M059J (cell line): ENCODE measurements at regions not wholly inside any gene's neighbourhood (a gene's known extent, or its start where the extent isn't known, plus 50 kb on each side); places are given as distances from the start of the nearest gene placed in this dataset.
"Not testable (repeated sequence)": the region's sequence is repeated elsewhere in the genome, so short reads cannot be mapped to it uniquely, and the experiment has no call there.

Experiments
- DNase-seq: peaks from one replicate; pipeline ENCODE4 v3.0.0-alpha.2; 2012; ENCODE audit warnings: low read depth

DNA sequence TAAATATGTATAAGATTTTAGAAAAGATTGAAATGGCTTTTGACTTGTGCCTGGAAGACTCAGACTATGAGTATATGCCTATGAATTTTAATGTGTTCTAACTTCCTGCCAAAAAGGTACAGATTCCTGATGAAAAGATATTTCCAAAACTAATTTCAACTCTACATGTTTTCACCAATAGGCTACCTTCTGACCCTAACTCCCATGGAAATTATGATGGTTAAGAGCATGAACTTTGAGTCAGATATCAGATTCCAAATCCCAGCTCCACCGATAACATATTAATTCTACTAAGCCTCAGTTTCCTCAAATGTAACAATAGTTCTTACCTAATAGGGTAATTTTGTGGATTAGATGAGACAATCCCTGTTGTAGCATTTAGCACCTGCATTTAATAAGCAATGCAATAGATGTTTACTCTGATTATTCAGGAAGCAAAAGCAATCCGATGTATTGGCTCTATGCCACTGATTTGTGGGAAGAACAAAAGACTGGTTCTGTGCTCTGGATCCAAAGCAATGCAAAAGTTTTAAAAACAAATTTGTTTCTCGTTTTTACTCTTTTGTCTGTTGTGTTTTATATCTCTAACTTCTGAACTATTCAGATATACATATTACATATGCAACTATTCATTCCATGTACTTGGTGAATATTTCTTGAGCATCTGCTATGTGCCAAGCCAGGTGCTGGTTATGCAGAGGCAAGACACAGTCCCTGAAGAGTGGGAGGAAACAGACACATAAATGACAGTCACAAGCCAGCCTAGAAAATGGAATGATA is 115.4 kb downstream of the GATA6 start:
- DNase-seq: no peak

DNA sequence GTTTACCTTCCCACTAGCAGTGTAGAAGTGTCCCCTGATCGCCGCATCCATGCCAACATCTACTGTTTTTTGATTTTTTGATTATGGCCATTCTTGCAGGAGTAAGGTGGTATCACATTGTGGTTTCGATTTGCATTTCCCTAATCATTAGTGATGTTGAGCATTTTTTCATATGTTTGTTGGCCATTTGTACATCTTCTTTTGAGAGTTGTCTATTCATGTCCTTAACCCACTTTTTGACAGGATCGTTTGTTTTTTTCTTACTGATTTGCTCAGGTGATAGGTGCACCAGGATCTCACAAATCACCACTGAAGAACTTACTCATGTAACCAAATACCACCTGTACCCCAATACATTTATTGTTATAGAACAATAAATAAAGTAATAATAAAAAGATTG is 114.5 kb downstream of the GATA6 start:
- not testable (repeated sequence) for DNase-seq

DNA sequence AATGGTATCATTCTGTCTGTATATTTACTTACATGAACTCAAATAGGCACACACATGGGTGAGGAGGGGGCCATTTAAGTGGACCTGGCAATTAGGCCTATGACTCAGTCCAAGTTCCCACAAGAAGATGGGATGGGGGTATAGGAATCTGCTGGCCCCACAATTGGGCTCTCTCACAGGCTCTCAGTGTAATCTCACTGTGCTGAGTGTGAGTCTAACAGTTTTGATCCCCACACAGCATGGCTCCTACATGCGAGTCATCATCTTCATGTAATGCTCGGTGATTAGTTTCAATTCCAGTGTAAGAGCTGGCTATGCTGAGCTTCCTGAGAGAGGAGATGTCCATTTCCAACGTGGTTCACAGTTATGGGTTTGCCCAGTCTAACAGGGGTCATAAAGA is 114.0 kb downstream of the GATA6 start:
- peak; percentile 72 for DNase-seq

DNA sequence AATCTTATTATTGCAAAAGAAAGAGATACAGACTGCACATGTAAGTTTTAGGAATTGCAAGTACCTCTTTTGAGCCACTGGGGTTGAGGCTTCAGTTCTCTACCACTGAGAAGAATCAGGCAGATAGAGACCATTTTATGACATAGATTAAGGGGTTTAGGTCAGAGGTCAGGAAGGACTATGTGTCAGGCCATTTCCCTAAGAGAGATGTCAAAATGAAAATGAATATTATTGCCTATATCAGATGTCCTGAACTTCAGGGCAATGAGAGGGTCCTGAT is 113.7 kb downstream of the GATA6 start:
- DNase-seq: peak; percentile 48

DNA sequence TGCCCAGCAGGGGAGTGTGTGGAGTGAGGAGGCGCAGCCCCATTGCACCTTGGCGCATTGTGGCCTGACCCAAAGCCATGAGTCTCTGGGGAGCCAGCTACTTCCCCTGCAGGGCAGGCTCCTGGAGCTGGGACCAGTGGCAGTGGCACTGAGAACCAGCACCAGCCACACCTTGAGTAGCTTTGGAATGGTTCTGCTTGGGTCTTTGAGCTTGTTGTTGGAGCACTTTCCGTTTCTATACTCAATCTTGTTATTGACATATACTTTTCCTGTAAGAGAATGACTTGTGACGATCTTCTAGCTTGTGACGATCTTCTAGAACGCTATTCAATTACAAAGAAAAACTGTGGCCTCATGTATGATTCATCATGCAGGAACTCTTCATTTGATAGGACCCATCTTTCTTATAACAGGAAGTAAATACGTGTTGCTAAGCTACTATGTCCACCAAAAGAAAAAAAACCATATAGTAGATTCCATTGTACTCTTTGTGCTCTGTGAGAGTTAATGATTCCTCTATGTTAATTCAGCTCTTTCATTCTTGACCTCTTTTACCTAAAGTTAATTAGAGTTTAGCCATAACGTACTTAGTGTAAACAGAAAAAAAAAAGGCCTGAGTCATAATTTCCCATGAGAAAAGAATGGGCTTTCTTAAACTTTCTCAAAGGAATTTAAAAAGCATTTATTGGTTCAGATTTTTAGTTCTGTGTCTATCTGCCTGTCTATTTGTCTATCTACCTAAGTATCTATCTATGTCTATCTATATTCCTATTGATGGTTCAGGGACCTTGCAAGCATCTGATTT is 113.1 kb downstream of the GATA6 start:
- peak; percentile 99 for DNase-seq

DNA sequence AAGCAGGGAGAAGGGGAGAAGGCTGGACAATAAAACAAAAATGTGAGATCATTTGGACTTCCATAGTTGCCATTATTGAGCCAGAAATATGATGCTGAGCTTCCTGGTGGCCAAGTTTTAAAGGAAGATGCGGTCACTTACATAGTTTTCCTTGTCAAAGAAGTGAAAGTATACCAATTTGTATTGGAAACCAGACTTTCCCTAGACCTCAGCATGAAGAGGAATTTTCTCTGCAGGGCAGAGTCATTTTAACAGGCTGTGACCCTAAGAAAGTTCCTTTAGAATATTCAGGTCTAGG is 111.0 kb downstream of the GATA6 start:
- DNase-seq: no peak

DNA sequence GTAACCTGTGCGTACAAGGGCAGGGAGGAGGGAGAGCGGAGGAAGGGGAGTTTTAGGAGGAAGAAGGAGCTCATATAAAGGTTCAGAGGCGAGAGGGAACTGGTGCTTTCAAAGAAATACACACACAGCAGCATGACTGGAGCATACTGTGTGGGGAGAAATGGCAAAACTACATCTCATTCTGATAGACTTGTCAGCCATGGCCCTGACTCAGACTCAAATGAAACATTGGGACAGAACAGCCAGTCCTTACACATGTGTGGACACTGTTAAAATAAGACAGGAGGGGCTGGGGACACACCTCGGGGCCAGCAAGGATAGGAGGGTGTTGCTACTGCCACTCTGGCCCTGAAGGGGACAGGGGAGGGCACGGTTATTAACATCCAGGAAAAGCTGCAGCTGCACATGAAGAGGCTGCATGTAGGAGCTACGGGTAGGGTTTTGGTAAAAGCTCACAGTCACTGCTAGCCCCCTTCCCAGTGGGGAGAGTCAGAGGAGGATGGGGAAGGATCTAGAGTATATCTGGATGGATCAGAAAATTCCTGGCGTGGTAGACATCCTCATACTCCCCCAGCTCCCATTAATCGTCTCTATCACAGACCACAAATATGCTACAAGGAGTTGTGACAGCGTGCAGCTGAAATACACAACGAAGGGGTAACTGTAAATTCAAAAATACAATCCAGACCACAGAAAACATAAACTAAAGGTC is 110.5 kb downstream of the GATA6 start:
- DNase-seq: peak; percentile 68

DNA sequence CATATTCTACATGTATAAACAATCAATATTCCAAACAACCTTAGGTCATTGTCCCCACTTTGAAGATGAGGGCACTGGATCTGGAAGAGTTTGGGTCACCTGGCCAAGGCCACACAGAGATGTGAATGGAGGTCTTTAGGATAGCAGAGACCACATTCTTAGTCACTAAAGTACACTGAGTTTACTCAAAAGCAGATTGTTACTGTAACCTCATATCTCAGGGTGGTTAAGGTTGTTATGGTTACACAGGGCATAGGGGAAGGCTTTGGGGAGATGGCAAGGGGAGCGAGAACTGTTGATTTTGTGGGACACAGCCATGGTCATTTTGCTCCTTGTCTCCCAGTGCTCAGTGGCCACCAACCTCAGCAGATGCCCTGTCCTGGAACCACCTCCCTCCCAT is 109.4 kb downstream of the GATA6 start:
- no peak for DNase-seq

DNA sequence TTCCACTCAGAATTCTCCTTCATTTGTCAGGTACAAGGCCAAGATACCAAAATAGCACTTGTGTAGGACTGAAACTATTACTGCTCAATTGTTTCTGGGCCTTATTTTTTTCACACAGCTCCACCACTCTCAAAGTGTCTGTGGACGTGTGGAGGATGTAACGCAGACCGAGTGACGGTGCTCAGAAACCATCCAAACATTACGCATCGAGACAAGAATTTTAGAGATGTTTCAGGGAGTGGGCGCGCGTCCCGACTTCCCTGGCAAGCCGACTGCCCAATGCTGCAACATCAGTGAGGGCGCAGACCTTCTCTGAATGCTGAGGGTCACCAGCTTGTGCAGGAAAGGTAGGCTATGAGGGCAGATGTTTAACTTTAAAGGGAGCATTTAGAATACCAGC is 108.4 kb downstream of the GATA6 start:
- DNase-seq: no peak

DNA sequence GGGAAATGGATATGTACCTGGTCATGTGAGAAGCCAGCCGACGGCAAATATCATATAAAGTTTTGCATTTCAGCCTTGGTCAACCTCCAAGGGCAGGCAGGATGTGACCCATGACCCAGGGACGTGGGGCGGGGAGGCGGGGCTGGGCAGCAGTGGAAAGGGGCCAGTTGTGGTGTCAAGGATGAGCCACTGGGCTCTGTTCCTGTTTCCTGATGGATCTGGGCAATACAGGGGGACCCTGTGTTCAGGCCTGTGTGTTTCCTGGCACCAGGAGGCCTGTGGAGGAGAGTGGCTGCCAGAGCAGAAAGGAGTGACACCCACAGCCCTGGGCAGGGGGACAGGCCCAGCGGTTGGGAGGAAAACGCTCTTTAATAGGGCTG is 106.9 kb downstream of the GATA6 start:
- no peak for DNase-seq

DNA sequence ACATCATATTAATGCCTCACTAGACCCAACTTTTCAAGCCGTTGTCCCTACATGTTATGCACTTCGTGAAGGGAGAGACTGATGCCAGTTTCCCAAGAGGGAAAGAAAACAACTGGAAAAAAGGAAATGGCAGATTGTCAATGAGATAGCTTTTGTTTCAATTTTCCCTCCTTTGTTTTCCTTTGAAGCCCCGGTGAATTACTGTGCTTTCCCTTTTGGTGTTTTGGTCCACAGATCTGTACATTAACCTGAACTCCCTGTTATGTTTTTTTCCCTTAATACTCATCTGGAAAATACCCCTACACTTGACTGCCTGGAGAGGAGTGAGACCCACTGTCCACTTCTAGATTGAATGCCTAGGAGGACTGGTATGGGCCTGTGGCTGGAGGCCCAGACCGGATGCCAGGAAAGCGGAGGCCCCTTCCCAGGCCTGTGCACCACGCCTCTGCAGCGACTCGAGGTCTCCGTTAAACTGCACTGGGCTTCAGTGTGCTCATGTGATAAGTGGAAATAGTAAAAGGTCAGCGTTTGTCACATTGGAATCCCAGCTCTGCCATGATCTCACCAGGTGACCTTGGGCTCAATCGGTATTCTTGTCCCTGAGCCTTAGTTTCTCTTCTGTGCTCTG is 106.4 kb downstream of the GATA6 start:
- no peak for DNase-seq

DNA sequence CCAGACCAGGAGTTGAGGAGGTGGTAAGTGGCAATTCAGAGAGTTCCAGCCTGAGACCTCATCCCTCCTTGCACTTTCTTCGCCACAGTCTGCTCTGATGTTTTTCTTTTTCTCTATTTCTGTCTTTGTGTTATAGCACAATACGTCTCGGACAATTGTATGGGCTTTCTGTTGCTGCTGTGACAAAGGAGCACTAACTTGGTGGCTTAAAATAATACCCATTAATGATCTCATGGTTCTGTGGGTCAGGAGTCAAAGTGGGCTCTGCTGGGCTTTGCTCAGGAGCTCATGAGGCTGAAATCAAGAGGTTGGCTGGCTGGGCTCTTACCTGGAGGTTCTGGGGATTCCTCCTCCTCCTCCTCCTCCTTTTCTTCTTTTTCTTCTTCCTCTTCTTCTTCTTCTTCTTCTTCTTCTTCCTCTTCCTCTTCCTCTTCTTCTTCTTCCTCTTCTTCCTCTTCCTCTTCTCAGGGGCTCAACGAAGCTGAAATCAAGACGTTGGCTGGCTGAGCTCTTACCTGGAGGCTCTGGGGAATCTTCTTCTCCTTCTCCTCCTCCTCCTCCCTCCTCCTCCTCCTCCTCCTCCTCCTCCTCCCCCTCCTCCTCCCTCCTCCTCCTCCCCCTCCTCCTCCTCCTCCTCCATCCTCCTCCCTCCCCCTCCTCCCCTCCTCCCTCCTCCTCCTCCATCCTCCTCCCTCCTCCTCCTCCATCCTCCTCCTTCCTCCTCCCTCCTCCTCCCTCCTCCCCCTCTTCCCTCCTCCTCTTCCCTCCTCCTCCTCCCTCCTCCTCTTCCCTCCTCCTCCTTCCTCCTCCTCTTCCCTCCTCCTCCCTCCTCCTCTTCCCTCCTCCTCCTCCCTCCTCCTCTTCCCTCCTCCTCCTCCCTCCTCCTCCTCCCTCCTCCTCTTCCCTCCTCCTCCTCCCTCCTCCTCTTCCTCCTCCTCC is 104.0 kb downstream of the GATA6 start:
- DNase-seq: no peak

DNA sequence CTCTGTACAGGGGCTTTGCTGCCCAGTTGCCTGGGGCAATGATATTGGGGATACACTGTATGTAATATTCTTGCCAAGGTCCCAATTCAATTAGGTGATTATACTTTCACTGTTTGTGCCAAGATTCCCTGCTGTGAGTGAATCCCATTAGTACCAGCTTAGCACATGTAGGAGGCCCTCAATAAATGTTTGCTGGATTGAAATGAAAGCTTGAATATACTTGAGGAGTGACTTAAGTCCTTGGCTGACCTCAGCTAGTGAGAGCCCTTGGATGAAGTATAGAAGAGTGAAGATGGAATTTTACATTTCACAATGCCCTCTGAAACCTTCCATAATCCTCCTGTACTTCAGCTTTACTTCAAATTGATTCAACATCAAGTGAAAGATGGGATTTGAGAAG is 102.9 kb downstream of the GATA6 start:
- DNase-seq: no peak

DNA sequence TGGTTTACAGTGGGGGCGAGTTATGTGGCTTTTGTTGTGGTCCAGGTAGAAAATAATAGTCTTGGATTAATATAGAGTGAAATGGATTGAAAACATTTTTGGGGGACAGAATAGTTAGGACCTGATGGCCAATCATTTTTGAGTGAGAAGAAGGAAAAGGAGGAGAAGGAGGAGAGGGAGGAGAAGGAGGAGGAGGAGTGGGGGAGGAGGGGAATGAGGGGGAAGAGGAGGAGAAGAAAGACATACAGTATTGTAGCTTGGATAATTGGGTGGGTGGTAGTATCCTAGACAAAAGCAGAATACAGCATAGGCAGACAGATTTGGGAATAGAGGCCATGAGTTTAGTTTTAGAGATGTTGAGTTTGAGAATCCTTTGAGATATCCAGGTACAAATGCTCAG is 101.6 kb downstream of the GATA6 start:
- DNase-seq: no peak

DNA sequence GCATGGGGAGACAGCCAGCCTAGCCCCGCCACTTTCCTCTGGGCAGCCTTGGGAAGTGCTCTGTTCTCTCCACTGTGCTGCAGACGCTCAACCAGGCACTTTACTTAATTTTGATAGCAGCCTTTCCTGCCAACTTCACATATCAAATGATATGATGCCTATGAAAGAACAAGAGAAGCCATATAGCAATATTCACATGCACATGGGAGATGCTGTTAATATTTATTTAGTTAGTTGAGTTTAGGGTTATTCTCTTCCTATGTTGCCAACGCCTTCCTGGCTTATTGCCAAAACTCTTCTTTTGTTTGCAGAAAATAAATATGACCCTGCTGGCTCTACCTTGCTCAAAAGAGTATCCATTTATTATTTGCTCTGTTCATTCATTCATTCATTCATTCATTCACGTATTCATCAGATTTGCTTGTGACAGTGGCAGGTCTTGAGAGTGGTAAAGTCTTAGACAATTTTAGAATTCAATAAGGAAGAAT is 99.3 kb downstream of the GATA6 start:
- DNase-seq: no peak

DNA sequence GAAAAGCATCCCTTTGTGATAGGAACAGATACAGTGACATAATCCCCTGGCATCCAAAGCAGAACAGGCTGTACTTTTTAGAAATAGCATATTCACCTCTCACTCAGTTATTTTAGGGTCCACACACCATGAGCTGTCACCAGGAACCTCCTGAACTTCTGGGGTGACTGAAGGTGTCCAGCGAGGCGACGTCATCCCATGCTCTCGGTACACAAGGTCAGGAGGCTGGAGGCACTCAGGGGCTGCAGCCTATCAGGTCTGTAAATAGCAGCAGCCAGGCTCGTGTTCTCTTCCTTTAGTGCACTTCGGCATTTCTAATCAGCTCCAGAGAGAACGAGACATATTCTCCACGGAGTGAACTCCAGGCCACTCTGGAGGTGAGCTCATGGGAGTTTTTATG is 98.3 kb downstream of the GATA6 start:
- DNase-seq: no peak

DNA sequence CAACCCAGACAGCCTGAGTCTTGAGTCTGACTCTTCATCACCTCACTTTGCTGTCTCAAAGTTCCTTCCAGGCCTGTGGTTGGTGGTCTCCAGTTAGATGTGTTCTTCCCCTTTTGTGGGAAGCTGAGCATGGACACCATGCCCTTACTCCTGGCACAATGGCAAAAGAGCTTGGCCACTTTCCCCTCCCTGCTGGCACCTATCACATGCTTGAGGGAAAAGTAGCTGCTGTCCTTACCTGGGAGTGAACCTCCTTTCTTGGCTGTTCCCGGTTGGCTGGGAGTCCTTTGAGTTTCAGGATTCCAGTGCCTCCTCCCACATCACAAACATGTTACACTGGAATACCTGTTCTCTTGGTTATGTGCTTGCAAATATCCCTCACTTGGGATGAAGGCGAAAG is 97.8 kb downstream of the GATA6 start:
- DNase-seq: no peak

DNA sequence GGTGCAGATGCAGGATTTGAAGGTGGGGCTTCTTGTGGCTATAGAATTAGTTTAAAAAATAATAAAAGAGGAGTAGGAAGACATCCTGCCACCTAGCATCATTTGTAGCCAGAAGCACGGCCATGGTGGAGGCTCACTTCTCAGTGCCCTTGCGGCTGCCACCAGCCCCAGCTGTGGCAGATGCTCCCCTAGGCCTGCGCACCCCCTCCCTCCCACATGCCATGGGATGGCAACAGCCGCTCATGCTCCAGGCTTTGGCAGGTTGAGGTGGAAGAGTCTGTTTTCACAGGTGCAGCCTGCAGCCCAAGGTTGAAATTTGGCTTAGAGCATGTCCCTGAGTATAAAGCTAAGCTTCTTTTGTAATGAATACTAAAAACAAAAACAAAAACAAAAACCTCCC is 96.4 kb downstream of the GATA6 start:
- no peak for DNase-seq

DNA sequence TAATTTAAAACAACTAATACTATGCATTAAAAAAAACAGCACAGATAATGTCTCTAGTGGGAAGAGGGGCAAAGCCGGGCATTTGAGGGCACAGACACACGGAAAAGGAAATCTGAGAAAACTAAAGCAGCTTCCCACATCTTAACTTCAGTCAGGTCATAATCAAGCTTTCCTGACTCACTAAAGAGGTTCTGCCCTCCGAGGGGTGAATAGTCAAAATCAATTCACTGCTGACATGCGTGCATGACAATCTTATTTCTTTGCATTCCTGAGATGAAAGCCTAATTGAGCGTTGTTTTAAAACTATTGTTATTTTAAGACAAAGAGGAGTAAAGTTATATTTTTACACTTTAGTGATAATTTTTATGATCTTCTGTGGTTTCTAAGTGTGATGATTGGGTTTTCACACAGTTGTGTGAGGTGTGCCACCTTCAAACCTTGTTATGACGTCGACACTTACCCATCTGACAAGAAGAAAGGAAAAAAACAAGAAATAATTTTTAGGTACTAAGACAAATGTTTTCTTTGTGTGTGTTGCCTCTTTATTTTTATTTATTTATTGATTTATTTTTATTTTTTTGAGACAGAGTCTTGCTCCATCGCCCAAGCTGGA is 90.9 kb downstream of the GATA6 start:
- no peak for DNase-seq

DNA sequence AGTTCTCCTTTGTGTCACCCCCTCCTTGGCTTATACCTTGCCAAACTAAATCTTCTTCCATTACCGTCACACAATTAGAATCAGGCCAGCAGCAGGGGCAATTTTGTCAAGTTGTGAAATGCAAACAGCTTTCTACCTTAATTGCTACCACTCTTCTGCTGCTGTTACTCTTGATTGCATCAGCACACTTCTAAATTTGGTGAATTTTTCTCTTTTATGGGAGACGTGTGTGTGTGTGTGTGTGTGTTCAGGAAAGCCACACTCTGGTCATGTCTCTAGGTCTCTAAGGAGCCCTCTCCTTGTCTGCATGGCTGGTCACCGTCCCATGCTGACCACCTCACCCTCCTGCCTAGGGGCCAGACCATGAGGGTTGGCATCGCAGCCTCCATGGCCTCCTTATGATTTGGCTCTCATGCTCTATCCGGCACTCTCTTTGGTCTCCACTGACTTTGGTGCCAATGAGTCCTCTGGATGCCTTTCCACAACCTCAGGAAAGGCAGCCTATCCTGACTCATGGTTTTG is 87.7 kb downstream of the GATA6 start:
- DNase-seq: no peak

DNA sequence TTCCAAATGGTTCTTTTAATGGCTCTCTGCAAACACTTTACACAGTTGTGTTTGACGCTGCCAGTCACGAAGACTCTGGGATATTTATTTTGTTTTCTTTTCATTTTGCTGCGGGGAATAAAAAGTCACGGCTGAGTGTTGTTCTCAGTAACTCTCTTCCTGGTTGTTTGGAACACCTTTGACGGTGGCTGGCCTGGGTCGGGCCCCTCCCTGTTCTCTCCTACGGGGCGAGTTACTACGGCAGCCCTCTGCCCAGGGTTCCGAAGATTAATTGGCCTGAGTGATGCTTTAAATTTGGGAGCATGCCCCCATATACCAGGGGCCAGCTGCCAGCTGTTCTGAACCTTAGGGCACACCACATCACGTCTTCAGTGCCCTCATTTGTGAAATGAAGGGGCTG is 84.7 kb downstream of the GATA6 start:
- no peak for DNase-seq
